ENCODE measurements at regions not wholly inside any gene's neighbourhood (a gene's known extent, or its start where the extent isn't known, plus 50 kb on each side); places are given as distances from the start of the nearest gene placed in this dataset.

GRCh38 chr2:173598525-173598924 is 243.9 kb downstream of the CDCA7 start:
- TF ChIP-seq GLIS3 (CRISPR knock-in tag; IDR thresholded peaks at IDR 0.05) = no peak
- no peak for TF ChIP-seq ARNTL (CRISPR knock-in tag; IDR thresholded peaks at IDR 0.05; ENCODE audit: borderline replicate concordance, low read depth)
- no peak for TF ChIP-seq BACH2 (CRISPR knock-in tag; IDR thresholded peaks at IDR 0.05; ENCODE audit: borderline replicate concordance)
- no peak for TF ChIP-seq PATZ1 (CRISPR knock-in tag; IDR thresholded peaks at IDR 0.05; ENCODE audit: borderline replicate concordance)
- no peak for TF ChIP-seq ZFP30 (CRISPR knock-in tag; IDR thresholded peaks at IDR 0.05)
- TF ChIP-seq TCF4 (CRISPR knock-in tag; IDR thresholded peaks at IDR 0.05; ENCODE audit: borderline replicate concordance) = no peak
- TF ChIP-seq ESRRG (CRISPR knock-in tag; IDR thresholded peaks at IDR 0.05) = no peak
- TF ChIP-seq ZNF70 (CRISPR knock-in tag; IDR thresholded peaks at IDR 0.05) = no peak
- TF ChIP-seq ZNF565 (CRISPR knock-in tag; conservative IDR thresholded peaks at IDR 0.05; ENCODE audit: low read depth) = no peak

All from SK-N-SH treated with all-trans-retinoic acid at 6 μM for 48 hours (cell line).